Glutamatergic neuron (in vitro differentiated cells): ENCODE measurements at regions not wholly inside any gene's neighbourhood (a gene's known extent, or its start where the extent isn't known, plus 50 kb on each side); places are given as distances from the start of the nearest gene placed in this dataset.

Experiments
- DNase-seq: peaks from one replicate; pipeline ENCODE4 v3.0.0; 2022
- H3K27ac Mint-ChIP-seq: one replicate; pipeline ENCODE4 v1.8.0; 2020; ENCODE audit warnings: mild to moderate bottlenecking, mixed read lengths, inconsistent platforms; ENCODE audit not compliant: unreplicated experiment
- H3K27me3 Mint-ChIP-seq: one replicate; pipeline ENCODE4 v1.8.0; 2020; ENCODE audit warnings: mild to moderate bottlenecking, moderate library complexity, mixed read lengths, inconsistent platforms; ENCODE audit not compliant: unreplicated experiment
- H3K36me3 Mint-ChIP-seq: one replicate; pipeline ENCODE4 v1.8.0; 2020; ENCODE audit warnings: mild to moderate bottlenecking, mixed read lengths, inconsistent platforms; ENCODE audit not compliant: unreplicated experiment
- H3K4me1 Mint-ChIP-seq: one replicate; pipeline ENCODE4 v1.8.0; 2020; ENCODE audit warnings: mild to moderate bottlenecking, low read depth, mixed read lengths, inconsistent platforms; ENCODE audit not compliant: unreplicated experiment
- H3K4me3 Mint-ChIP-seq: one replicate; pipeline ENCODE4 v1.8.0; 2020; ENCODE audit warnings: mild to moderate bottlenecking, mixed read lengths, inconsistent platforms; ENCODE audit not compliant: unreplicated experiment
- H3K9me3 Mint-ChIP-seq: one replicate; pipeline ENCODE4 v1.8.0; 2020; ENCODE audit warnings: mild to moderate bottlenecking, moderate library complexity, mixed read lengths, inconsistent platforms; ENCODE audit not compliant: unreplicated experiment
- TF ChIP-seq, protein P1 (sequence below): fragments of 200-600 bp; sonication (generic); IDR thresholded peaks from one replicate; pipeline ENCODE4 v1.5.0; 2021; ENCODE audit not compliant: partially characterized antibody, unreplicated experiment

GRCh38 chr6:68039641-68040311 is 595.3 kb upstream of the ADGRB3 start:
- Mint-ChIP-seq H3K9me3 (peaks cover 2% of the 10 kb centered on the region), H3K36me3 (no peaks in the 10 kb centered on the region)

DNA sequence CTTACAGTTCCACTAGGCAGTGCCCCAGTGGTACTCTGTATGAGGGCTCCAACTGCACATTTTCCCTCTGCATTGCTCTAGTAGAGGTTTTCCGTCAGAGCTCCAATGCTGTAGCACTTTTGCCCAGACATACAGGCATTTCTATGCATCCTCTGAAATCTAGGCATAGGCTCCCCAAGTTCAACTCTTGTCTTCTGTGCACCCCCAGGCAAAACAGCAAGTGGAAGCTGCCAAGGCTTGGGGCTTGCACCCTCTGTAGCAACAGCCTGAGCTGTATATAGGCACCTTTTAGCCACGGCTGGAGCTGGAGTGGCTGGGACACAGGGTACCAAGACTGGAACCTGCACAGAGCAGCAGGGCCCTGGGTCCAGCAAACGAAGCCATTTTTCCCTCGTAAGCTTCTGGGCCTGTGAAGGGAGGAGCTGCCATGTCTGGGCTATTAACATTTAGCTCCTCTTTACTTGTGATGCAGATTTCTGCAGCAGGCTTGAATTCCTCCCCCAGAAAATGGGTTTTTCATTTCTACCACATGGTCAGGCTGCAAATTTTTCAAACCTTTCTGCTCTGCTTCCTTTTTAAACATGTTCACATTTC is 596.2 kb upstream of the ADGRB3 start:
- Mint-ChIP-seq H3K9me3 (peaks cover 2% of the 10 kb centered on the region), H3K4me1 (no peaks in the 10 kb centered on the region), H3K27ac (no peak overlapping the region), H3K36me3 (no peaks in the 10 kb centered on the region), H3K4me3 (no peak overlapping the region), H3K27me3 (no peaks in the 10 kb centered on the region)
- TF ChIP-seq, protein P1, sequence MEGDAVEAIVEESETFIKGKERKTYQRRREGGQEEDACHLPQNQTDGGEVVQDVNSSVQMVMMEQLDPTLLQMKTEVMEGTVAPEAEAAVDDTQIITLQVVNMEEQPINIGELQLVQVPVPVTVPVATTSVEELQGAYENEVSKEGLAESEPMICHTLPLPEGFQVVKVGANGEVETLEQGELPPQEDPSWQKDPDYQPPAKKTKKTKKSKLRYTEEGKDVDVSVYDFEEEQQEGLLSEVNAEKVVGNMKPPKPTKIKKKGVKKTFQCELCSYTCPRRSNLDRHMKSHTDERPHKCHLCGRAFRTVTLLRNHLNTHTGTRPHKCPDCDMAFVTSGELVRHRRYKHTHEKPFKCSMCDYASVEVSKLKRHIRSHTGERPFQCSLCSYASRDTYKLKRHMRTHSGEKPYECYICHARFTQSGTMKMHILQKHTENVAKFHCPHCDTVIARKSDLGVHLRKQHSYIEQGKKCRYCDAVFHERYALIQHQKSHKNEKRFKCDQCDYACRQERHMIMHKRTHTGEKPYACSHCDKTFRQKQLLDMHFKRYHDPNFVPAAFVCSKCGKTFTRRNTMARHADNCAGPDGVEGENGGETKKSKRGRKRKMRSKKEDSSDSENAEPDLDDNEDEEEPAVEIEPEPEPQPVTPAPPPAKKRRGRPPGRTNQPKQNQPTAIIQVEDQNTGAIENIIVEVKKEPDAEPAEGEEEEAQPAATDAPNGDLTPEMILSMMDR, result no peak
- no peak for DNase-seq

More at GRCh38 chr6:68039641-68040311, 595.3 kb upstream of the ADGRB3 start:
- H3K27me3 Mint-ChIP-seq, result no peaks in the 10 kb centered on the region
- TF ChIP-seq, protein P1, result no peak
- H3K27ac Mint-ChIP-seq, result no peak overlapping the region
- H3K4me1 Mint-ChIP-seq, result no peaks in the 10 kb centered on the region
- DNase-seq, result no peak
- H3K4me3 Mint-ChIP-seq, result no peak overlapping the region

DNA sequence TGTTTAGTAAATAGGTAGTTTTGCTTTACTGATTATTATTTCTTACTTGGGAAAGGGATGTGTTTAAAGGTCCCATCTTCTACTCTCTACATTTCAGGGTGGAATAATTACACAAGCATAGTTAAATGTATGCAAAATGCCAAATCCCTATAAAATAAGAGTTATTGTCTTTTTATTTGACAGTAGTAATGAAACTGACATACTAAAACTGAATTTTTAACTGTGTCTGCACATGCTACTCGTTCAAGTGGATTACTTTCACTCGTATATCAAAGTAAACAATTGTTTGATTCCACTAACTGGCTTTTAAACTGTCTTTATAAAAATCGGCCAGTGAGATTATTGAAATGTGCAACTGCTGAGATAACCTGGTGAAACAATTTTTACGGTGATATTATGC is 602.9 kb upstream of the ADGRB3 start:
- no peak for DNase-seq
- H3K36me3 Mint-ChIP-seq, result no peaks in the 10 kb centered on the region
- no peaks in the 10 kb centered on the region for H3K4me1 Mint-ChIP-seq
- H3K9me3 Mint-ChIP-seq, result peaks cover 2% of the 10 kb centered on the region
- no peaks in the 10 kb centered on the region for H3K27me3 Mint-ChIP-seq
- no peak overlapping the region for H3K27ac Mint-ChIP-seq
- TF ChIP-seq, protein P1, result no peak
- H3K4me3 Mint-ChIP-seq, result no peak overlapping the region

DNA sequence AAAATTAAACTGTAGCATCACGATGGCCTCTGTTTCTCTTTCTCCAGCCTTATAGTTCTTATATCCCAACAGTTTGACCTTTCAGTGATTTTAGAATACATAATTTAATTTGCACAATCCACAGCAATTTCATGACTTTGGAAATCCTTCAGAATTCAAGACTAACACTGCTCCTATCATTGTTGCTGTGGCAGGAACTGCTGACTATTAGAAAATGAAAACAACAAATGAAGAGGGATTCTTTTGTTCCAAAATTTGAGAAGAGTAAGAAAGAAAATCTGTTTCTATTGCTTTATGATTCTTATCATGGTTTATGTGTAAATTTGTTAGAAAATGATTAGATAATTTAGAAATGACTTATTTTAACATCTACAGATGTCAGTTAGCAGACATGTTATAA is 604.0 kb upstream of the ADGRB3 start:
- Mint-ChIP-seq H3K4me3 (no peak overlapping the region), H3K4me1 (no peaks in the 10 kb centered on the region), H3K36me3 (no peaks in the 10 kb centered on the region), H3K9me3 (peaks cover 2% of the 10 kb centered on the region), H3K27me3 (no peaks in the 10 kb centered on the region), H3K27ac (no peak overlapping the region)
- TF ChIP-seq, protein P1, result no peak
- no peak for DNase-seq

- TF ChIP-seq, protein P1, result no peak
Measured at GRCh38 chr6:68026483-68026882, 608.6 kb upstream of the ADGRB3 start.

More at GRCh38 chr6:68026483-68026882, 608.6 kb upstream of the ADGRB3 start:
- no peak overlapping the region for H3K4me3 Mint-ChIP-seq
- DNase-seq, result no peak
- H3K27me3 Mint-ChIP-seq, result no peaks in the 10 kb centered on the region
- no peaks in the 10 kb centered on the region for H3K9me3 Mint-ChIP-seq
- H3K36me3 Mint-ChIP-seq, result no peaks in the 10 kb centered on the region
- H3K27ac Mint-ChIP-seq, result no peak overlapping the region
- no peaks in the 10 kb centered on the region for H3K4me1 Mint-ChIP-seq
